ENCODE measurements at regions not wholly inside any gene's neighbourhood (a gene's known extent, or its start where the extent isn't known, plus 50 kb on each side); places are given as distances from the start of the nearest gene placed in this dataset.

- no peak for TF ChIP-seq CTCF (IDR thresholded peaks at IDR 0.05)
- no peak for TF ChIP-seq POLR2A (IDR thresholded peaks at IDR 0.05)
- no peak for TF ChIP-seq POLR2AphosphoS5 (IDR thresholded peaks at IDR 0.05)
- TF ChIP-seq EP300 (IDR thresholded peaks at IDR 0.05; ENCODE audit: low read depth), result no peak
Measured at GRCh38 chr6:84399003-84399402, 171.6 kb upstream of the CEP162 start.
